ENCODE measurements at regions not wholly inside any gene's neighbourhood (a gene's known extent, or its start where the extent isn't known, plus 50 kb on each side); places are given as distances from the start of the nearest gene placed in this dataset.

- no peaks in the 10 kb centered on the region for H3K79me2 ChIP-seq (ENCODE audit: insufficient read depth, low read depth, low read length)
- H3K4me1 ChIP-seq (ENCODE audit: insufficient read depth, low read length, poor library complexity, severe bottlenecking): no peaks in the 10 kb centered on the region
- H3K9me3 ChIP-seq (ENCODE audit: low read length): no peaks in the 10 kb centered on the region
- intact Hi-C loops (cut with micrococcal nuclease; ENCODE audit: unreplicated experiment): no loop called here
- ChIA-PET POLR2A (interaction anchor here (0.6 to 1.4 kb wide), 5 partner anchors 24 to 518 kb away, joined by 3 to 4 read pairs (median 4); no protein-coding TSS in a partner anchor), CTCF (ENCODE audit: unreplicated experiment) (no interaction called here)
- H3K4me3 ChIP-seq (ENCODE audit: low read depth, low read length, poor library complexity, severe bottlenecking): no peak overlapping the region
- H4K20me1 ChIP-seq (ENCODE audit: insufficient read depth, low read length): no peaks in the 10 kb centered on the region
- H2AFZ ChIP-seq (ENCODE audit: low read length): no peak overlapping the region
- H3K27ac ChIP-seq (ENCODE audit: low read depth, low read length, poor library complexity, severe bottlenecking): no peak overlapping the region
- TF ChIP-seq EZH2phosphoT487 (IDR thresholded peaks at IDR 0.05; ENCODE audit: borderline replicate concordance, low read depth, low read length) (no peak), CTCF (conservative IDR thresholded peaks at IDR 0.05; ENCODE audit: low read length) (no peak)
- no TSS peak for BruUV-seq (replicated peaks)
- no peaks in the 10 kb centered on the region for H3K9me2 ChIP-seq (ENCODE audit: insufficient read depth, low read length)
- no peaks in the 10 kb centered on the region for H3K36me3 ChIP-seq (ENCODE audit: insufficient read depth, low read length)
- H3K4me2 ChIP-seq (ENCODE audit: low read length): no peak overlapping the region
- DNase-seq (ENCODE audit: low spot score): no peak
These were observed 1092.2 kb downstream of the PLA2G4A start for GRCh38 chr1:187920976-187921375.

- no peaks in the 10 kb centered on the region for H3K9me2 ChIP-seq (ENCODE audit: insufficient read depth, low read length)
- ChIA-PET CTCF (ENCODE audit: unreplicated experiment) (no interaction called here), POLR2A (interaction anchor here (0.6 to 1.4 kb wide), 4 partner anchors 25 to 42 kb away, joined by 3 to 4 read pairs (median 4); no protein-coding TSS in a partner anchor)
- H3K4me3 ChIP-seq (ENCODE audit: low read depth, low read length, poor library complexity, severe bottlenecking): no peak overlapping the region
- H3K36me3 ChIP-seq (ENCODE audit: insufficient read depth, low read length): no peaks in the 10 kb centered on the region
- H3K4me2 ChIP-seq (ENCODE audit: low read length): no peak overlapping the region
- intact Hi-C loops (cut with micrococcal nuclease; ENCODE audit: unreplicated experiment): no loop called here
- TF ChIP-seq CTCF (conservative IDR thresholded peaks at IDR 0.05; ENCODE audit: low read length) (no peak), EZH2phosphoT487 (IDR thresholded peaks at IDR 0.05; ENCODE audit: borderline replicate concordance, low read depth, low read length) (no peak)
- H3K4me1 ChIP-seq (ENCODE audit: insufficient read depth, low read length, poor library complexity, severe bottlenecking): no peaks in the 10 kb centered on the region
- no peaks in the 10 kb centered on the region for H3K79me2 ChIP-seq (ENCODE audit: insufficient read depth, low read depth, low read length)
- H4K20me1 ChIP-seq (ENCODE audit: insufficient read depth, low read length): no peaks in the 10 kb centered on the region
- H2AFZ ChIP-seq (ENCODE audit: low read length): no peak overlapping the region
- no peak for DNase-seq (ENCODE audit: low spot score)
- H3K9me3 ChIP-seq (ENCODE audit: low read length): no peaks in the 10 kb centered on the region
- no peak overlapping the region for H3K27ac ChIP-seq (ENCODE audit: low read depth, low read length, poor library complexity, severe bottlenecking)
- no TSS peak for BruUV-seq (replicated peaks)
These were observed 1092.7 kb downstream of the PLA2G4A start for GRCh38 chr1:187921426-187921825.

GRCh38 chr1:187922255-187922654, 1093.5 kb downstream of the PLA2G4A start:
- no peaks in the 10 kb centered on the region for H3K9me3 ChIP-seq (ENCODE audit: low read length)
- POLR2A ChIA-PET: interaction anchor here (0.6 to 0.7 kb wide), 2 partner anchors 822 to 1811 kb away, joined by 3 read pairs; no protein-coding TSS in a partner anchor
- no peaks in the 10 kb centered on the region for H3K79me2 ChIP-seq (ENCODE audit: insufficient read depth, low read depth, low read length)

More at GRCh38 chr1:187922255-187922654, 1093.5 kb downstream of the PLA2G4A start:
- no peaks in the 10 kb centered on the region for H3K4me1 ChIP-seq (ENCODE audit: insufficient read depth, low read length, poor library complexity, severe bottlenecking)
- BruUV-seq (replicated peaks): no TSS peak
- TF ChIP-seq CTCF (conservative IDR thresholded peaks at IDR 0.05; ENCODE audit: low read length) (no peak), EZH2phosphoT487 (IDR thresholded peaks at IDR 0.05; ENCODE audit: borderline replicate concordance, low read depth, low read length) (no peak)
- CTCF ChIA-PET (ENCODE audit: unreplicated experiment): no interaction called here
- DNase-seq (ENCODE audit: low spot score): no peak
- H4K20me1 ChIP-seq (ENCODE audit: insufficient read depth, low read length): no peaks in the 10 kb centered on the region
- no peaks in the 10 kb centered on the region for H3K9me2 ChIP-seq (ENCODE audit: insufficient read depth, low read length)
- no peak overlapping the region for H3K4me3 ChIP-seq (ENCODE audit: low read depth, low read length, poor library complexity, severe bottlenecking)
- intact Hi-C loops (cut with micrococcal nuclease; ENCODE audit: unreplicated experiment): no loop called here
- H3K27ac ChIP-seq (ENCODE audit: low read depth, low read length, poor library complexity, severe bottlenecking): no peak overlapping the region
- H3K36me3 ChIP-seq (ENCODE audit: insufficient read depth, low read length): no peaks in the 10 kb centered on the region
- H3K4me2 ChIP-seq (ENCODE audit: low read length): no peak overlapping the region
- H2AFZ ChIP-seq (ENCODE audit: low read length): no peak overlapping the region

Measured in OCI-LY7 (cell line).